GM21529 (cell line): ENCODE measurements at regions not wholly inside any gene's neighbourhood (a gene's known extent, or its start where the extent isn't known, plus 50 kb on each side); places are given as distances from the start of the nearest gene placed in this dataset.
A peak's percentile ranks its signal among the peaks of the same experiment; 100 is the strongest.
"Not testable (repeated sequence)": the region's sequence is repeated elsewhere in the genome, so short reads cannot be mapped to it uniquely, and the experiment has no call there.

Experiments
- ATAC-seq: cut with Tn5 transposase; IDR thresholded peaks from one replicate; pipeline ENCODE4 v1.9.1; 2021; ENCODE audit not compliant: unreplicated experiment

- not testable (repeated sequence) for ATAC-seq
Observed at GRCh38 chrX:149420566-149420965, 84.5 kb downstream of the IDS start.

- ATAC-seq: no peak
Observed at GRCh38 chrX:149398027-149398426, 107.1 kb downstream of the IDS start.

GRCh38 chrX:149392921-149393320, 112.2 kb downstream of the IDS start:
- ATAC-seq: no peak

GRCh38 chrX:149383852-149384251, 121.3 kb downstream of the IDS start:
- no peak for ATAC-seq

GRCh38 chrX:149374751-149375150, 130.4 kb downstream of the IDS start:
- no peak for ATAC-seq

- no peak for ATAC-seq
Observed at GRCh38 chrX:149372866-149373265, 132.2 kb downstream of the IDS start.

- ATAC-seq: peak; percentile 51
Observed at GRCh38 chrX:149371986-149372385, 133.1 kb downstream of the IDS start.

GRCh38 chrX:149370097-149370496, 135.0 kb downstream of the IDS start:
- ATAC-seq: no peak

GRCh38 chrX:149365552-149365951, 139.6 kb downstream of the IDS start:
- ATAC-seq: no peak

- ATAC-seq: no peak
Observed at GRCh38 chrX:149365061-149365460, 140.0 kb downstream of the IDS start.

GRCh38 chrX:149363965-149364364, 141.1 kb downstream of the IDS start:
- no peak for ATAC-seq

GRCh38 chrX:149346306-149346705, 158.8 kb downstream of the IDS start:
- no peak for ATAC-seq

GRCh38 chrX:149322316-149322715, 182.8 kb downstream of the IDS start:
- ATAC-seq: no peak

- no peak for ATAC-seq
Observed at GRCh38 chrX:149313871-149314371, 191.2 kb downstream of the IDS start.

- ATAC-seq: no peak
Observed at GRCh38 chrX:149312988-149313387, 192.1 kb downstream of the IDS start.

- no peak for ATAC-seq
Observed at GRCh38 chrX:149312097-149312496, 193.0 kb downstream of the IDS start.

GRCh38 chrX:149302705-149303104, 202.4 kb downstream of the IDS start:
- ATAC-seq: no peak

GRCh38 chrX:149298111-149298510, 207.0 kb downstream of the IDS start:
- no peak for ATAC-seq

- ATAC-seq: no peak
Observed at GRCh38 chrX:149296092-149296491, 209.0 kb downstream of the IDS start.

GRCh38 chrX:149286940-149287349, 218.2 kb downstream of the IDS start:
- ATAC-seq: peak; percentile 81

GRCh38 chrX:149284616-149285015, 220.5 kb downstream of the IDS start:
- ATAC-seq: no peak

- no peak for ATAC-seq
Observed at GRCh38 chrX:149283853-149284252, 221.3 kb downstream of the IDS start.

GRCh38 chrX:149282909-149283308, 222.2 kb downstream of the IDS start:
- ATAC-seq: no peak

GRCh38 chrX:149280011-149280410, 225.1 kb downstream of the IDS start:
- ATAC-seq: no peak
